Liver (tissue), 3 donors: ENCODE measurements at regions not wholly inside any gene's neighbourhood (a gene's known extent, or its start where the extent isn't known, plus 50 kb on each side); places are given as distances from the start of the nearest gene placed in this dataset.

Source experiments
- EGR1 ChIP-seq, 2 donors: IDR thresholded peaks; 2 replicates each; pipeline ENCODE4 v1.6.1; 2016 to 2018; ENCODE audit warnings: antibody characterized with exemption in 2 of 2, low read depth in 2 of 2
- FOXA1 ChIP-seq: IDR thresholded peaks from 2 replicates; pipeline ENCODE4 v1.6.1; 2016; ENCODE audit warnings: antibody characterized with exemption
- RAD21 ChIP-seq, 2 donors: IDR thresholded peaks; 2 replicates each; pipeline ENCODE4 v1.6.1; 2016; ENCODE audit warnings: antibody characterized with exemption in 2 of 2, mild to moderate bottlenecking in 2 of 2
- RXRA ChIP-seq, 2 donors: IDR thresholded peaks; 2 replicates each; pipeline ENCODE4 v1.6.1; 2017 to 2018; ENCODE audit warnings: antibody characterized with exemption in 2 of 2, mild to moderate bottlenecking in 1 of 2
- SP1 ChIP-seq: IDR thresholded peaks from 2 replicates; pipeline ENCODE4 v1.6.1; 2018; ENCODE audit warnings: antibody characterized with exemption, mild to moderate bottlenecking
- YY1 ChIP-seq: IDR thresholded peaks from 2 replicates; pipeline ENCODE4 v1.6.1; 2016; ENCODE audit warnings: antibody characterized with exemption, mild to moderate bottlenecking
- TF ChIP-seq, protein P1 (sequence below): fragments of 150-350 bp; IDR thresholded peaks from 2 replicates; pipeline ENCODE4 v1.5.1; 2017; ENCODE audit warnings: improper control_type of control experiment, low read depth, low read length; ENCODE audit not compliant: missing input control
- TF ChIP-seq, protein P2 (sequence below): IDR thresholded peaks from 2 replicates; pipeline ENCODE4 v1.6.1; 2016; ENCODE audit warnings: antibody characterized with exemption, mild to moderate bottlenecking
- TF ChIP-seq, protein P3 (sequence below): IDR thresholded peaks from 2 replicates; pipeline ENCODE4 v1.6.1; 2016; ENCODE audit warnings: antibody characterized with exemption
- TF ChIP-seq, protein P4 (sequence below): IDR thresholded peaks from 2 replicates; pipeline ENCODE4 v1.6.1; 2016; ENCODE audit warnings: antibody characterized with exemption
- TF ChIP-seq, protein P5 (sequence below): IDR thresholded peaks from 2 replicates; pipeline ENCODE4 v1.6.1; 2016; ENCODE audit warnings: antibody characterized with exemption
- donor health status: healthy.
- donor health status: healthy.

DNA sequence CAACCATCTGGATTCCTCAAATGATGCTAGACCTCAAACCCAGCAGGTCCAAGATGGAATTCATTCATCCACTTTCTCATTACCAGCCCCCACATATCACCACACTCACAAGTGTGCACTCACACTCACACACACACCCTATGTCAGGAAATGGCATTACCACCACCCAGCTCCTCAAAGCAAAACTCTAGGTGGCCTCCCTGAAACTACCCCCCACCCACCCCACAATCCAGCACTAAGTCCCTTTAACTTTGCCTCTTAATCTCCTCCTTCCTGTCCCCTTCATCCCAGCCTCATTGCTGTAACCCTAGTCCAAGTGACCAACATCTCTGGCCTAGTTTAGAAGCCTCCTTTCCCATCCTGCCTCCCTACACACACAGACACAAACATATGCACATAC is 109.4 kb downstream of the TNFAIP3 start:
- TF ChIP-seq, protein P1, sequence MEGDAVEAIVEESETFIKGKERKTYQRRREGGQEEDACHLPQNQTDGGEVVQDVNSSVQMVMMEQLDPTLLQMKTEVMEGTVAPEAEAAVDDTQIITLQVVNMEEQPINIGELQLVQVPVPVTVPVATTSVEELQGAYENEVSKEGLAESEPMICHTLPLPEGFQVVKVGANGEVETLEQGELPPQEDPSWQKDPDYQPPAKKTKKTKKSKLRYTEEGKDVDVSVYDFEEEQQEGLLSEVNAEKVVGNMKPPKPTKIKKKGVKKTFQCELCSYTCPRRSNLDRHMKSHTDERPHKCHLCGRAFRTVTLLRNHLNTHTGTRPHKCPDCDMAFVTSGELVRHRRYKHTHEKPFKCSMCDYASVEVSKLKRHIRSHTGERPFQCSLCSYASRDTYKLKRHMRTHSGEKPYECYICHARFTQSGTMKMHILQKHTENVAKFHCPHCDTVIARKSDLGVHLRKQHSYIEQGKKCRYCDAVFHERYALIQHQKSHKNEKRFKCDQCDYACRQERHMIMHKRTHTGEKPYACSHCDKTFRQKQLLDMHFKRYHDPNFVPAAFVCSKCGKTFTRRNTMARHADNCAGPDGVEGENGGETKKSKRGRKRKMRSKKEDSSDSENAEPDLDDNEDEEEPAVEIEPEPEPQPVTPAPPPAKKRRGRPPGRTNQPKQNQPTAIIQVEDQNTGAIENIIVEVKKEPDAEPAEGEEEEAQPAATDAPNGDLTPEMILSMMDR, result no peak
- TF ChIP-seq EGR1 (IDR thresholded peaks at IDR 0.05; ENCODE audit: low read depth in 2 of 2), result no peak
- no peak for TF ChIP-seq RAD21 (IDR thresholded peaks at IDR 0.05)
- TF ChIP-seq SP1, result no peak
- TF ChIP-seq, protein P2, sequence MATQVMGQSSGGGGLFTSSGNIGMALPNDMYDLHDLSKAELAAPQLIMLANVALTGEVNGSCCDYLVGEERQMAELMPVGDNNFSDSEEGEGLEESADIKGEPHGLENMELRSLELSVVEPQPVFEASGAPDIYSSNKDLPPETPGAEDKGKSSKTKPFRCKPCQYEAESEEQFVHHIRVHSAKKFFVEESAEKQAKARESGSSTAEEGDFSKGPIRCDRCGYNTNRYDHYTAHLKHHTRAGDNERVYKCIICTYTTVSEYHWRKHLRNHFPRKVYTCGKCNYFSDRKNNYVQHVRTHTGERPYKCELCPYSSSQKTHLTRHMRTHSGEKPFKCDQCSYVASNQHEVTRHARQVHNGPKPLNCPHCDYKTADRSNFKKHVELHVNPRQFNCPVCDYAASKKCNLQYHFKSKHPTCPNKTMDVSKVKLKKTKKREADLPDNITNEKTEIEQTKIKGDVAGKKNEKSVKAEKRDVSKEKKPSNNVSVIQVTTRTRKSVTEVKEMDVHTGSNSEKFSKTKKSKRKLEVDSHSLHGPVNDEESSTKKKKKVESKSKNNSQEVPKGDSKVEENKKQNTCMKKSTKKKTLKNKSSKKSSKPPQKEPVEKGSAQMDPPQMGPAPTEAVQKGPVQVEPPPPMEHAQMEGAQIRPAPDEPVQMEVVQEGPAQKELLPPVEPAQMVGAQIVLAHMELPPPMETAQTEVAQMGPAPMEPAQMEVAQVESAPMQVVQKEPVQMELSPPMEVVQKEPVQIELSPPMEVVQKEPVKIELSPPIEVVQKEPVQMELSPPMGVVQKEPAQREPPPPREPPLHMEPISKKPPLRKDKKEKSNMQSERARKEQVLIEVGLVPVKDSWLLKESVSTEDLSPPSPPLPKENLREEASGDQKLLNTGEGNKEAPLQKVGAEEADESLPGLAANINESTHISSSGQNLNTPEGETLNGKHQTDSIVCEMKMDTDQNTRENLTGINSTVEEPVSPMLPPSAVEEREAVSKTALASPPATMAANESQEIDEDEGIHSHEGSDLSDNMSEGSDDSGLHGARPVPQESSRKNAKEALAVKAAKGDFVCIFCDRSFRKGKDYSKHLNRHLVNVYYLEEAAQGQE, result no peak
- TF ChIP-seq, protein P3, sequence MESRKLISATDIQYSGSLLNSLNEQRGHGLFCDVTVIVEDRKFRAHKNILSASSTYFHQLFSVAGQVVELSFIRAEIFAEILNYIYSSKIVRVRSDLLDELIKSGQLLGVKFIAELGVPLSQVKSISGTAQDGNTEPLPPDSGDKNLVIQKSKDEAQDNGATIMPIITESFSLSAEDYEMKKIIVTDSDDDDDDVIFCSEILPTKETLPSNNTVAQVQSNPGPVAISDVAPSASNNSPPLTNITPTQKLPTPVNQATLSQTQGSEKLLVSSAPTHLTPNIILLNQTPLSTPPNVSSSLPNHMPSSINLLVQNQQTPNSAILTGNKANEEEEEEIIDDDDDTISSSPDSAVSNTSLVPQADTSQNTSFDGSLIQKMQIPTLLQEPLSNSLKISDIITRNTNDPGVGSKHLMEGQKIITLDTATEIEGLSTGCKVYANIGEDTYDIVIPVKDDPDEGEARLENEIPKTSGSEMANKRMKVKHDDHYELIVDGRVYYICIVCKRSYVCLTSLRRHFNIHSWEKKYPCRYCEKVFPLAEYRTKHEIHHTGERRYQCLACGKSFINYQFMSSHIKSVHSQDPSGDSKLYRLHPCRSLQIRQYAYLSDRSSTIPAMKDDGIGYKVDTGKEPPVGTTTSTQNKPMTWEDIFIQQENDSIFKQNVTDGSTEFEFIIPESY, result no peak
- no peak for TF ChIP-seq YY1
- TF ChIP-seq, protein P4, sequence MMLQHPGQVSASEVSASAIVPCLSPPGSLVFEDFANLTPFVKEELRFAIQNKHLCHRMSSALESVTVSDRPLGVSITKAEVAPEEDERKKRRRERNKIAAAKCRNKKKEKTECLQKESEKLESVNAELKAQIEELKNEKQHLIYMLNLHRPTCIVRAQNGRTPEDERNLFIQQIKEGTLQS, result no peak
- TF ChIP-seq FOXA1, result no peak
- TF ChIP-seq, protein P5, sequence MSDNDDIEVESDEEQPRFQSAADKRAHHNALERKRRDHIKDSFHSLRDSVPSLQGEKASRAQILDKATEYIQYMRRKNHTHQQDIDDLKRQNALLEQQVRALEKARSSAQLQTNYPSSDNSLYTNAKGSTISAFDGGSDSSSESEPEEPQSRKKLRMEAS, result no peak
- TF ChIP-seq RXRA (IDR thresholded peaks at IDR 0.05), result no peak
